Stimulated activated CD4-positive, alpha-beta T cell treated with anti-CD3 and anti-CD28 coated beads, Interleukin-4, amount 100 ng/mL, for 1 hour (primary cell): ENCODE measurements at regions not wholly inside any gene's neighbourhood (a gene's known extent, or its start where the extent isn't known, plus 50 kb on each side); places are given as distances from the start of the nearest gene placed in this dataset.

Experiments
- DNase-seq: peaks from one replicate; pipeline ENCODE4 v3.0.0-alpha.2; 2020

DNA sequence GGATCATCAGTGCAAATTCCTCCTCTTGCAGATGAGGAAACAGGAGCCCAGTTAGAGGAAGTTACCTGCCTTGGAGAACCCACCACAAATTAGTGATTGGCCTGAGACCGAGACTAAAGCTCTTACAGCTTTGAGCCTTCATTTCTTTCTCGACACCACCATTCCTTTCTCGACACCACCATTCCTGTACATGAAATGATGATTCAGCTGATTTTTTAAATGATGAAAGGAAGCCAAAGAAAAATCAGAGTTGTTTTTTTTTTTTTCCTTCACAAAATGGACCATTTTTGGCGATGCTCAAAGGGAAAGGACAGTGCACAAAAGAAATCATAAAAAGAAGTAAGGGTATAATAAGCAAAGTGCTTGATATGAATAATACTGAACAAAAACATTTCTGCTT is 1080.2 kb upstream of the AUTS2 start:
- DNase-seq = no peak

DNA sequence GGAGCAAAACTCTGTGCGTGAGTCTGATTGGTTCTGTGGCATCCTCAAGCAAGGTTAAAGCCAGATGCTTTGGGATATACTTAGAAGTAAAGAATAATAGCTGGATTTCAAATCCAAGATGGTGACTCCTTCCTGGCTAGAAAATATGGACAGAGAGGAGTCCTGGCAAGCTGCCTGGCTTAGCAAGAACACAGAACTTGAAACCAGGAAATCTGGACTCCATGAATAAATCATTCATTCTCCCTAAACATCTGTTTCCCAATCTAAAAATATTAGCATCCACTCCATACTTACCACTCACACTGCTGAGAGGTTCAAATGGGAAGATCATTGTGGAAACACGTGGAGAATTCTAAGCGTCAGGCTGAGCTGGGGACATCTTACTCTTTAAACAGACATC is 1074.1 kb upstream of the AUTS2 start:
- DNase-seq = no peak

DNA sequence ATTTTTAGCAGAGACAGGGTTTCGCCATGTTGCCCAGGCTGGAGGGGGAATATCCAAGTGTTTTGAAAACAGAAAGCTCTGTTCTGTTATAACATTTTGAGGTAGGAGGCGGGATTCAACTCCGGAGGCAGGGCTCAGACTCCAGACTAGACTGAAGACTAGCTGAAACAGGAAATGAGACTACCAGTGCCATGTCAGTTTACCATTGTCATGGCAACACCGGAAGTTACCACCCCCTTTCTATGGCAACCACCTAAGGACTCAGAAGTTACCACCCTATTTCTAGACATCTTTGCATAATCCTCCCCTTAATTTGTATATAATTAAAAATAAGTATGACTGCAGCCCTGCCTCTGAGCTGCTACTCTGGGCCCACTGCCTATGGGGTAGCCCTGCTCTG is 1069.1 kb upstream of the AUTS2 start:
- DNase-seq = no peak

GRCh38 chr7:68535266-68535665 is 1063.0 kb upstream of the AUTS2 start:
- DNase-seq = no peak

- no peak for DNase-seq
Observed at GRCh38 chr7:68537051-68537773, 1061.1 kb upstream of the AUTS2 start.

DNA sequence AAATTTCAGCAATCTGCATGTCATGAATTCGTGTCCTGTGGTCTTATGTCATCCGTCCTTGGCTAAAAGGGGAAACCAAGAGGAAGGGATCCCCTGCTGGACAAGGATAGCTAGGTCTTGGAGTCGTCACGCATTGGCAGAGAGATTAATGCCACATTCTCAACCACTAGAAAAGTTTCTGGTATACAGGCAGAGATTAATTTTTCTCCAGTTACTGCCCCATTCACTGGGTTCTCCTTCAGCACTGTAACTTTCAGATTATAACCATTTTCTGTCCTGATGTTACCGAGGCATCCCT is 1060.6 kb upstream of the AUTS2 start:
- DNase-seq = no peak

GRCh38 chr7:68542831-68543230 is 1055.4 kb upstream of the AUTS2 start:
- no peak for DNase-seq

DNA sequence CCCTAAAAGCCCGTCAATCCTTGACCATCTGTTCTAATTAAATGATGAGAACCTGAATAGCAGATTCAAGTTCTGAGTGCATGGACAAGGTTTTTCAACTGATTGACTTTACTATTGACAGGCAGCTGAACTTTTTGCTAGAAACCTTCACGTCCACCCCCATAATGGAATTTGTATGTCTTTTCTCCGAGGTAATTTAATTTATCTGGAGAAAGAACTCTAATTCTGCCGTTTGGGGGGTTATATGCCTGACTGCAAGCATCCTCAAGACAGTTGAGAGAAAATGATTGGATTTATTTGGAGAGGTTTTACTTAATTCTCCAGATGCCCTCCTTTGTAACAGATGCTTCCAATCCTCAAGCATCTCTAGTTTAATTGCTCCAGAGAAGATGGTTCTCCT is 1053.4 kb upstream of the AUTS2 start:
- DNase-seq = no peak

- no peak for DNase-seq
Observed at GRCh38 chr7:68547181-68547580, 1051.1 kb upstream of the AUTS2 start.

DNA sequence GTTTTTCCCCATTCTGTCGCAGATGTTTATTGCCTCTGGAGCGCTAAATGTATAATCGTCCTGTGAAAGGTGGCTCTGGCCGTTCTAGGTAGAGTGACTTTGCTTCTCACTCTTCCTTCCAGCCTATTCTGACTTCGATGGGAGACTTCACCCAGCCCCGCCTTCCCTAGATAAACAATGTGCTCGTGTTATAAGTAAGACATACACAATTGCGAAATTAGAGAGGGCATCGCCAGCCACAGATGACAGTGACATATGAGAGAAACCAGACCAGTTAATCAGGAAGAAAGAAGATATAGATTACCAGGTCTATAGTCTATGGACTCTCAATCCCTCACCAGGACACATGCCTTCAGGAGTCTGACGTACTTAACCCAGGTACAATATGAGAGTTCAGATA is 1050.5 kb upstream of the AUTS2 start:
- DNase-seq = no peak

DNA sequence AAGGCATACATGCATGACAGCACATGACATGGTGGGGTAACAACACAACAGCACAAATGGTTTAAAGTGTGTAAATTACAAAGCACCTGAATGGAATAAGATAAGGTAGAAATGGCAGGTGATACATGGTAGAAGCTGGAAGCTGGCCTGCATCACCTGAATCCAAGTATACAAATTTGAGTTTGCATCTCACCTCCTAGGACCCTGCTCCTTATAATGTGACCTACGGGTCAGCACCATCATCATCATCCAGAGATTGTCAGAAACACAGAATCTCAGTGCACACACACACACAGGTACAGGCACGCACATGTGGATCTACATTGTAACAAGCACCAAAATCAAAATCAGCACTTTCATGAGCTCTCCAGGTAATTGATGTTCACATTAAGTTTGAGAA is 1048.2 kb upstream of the AUTS2 start:
- no peak for DNase-seq

GRCh38 chr7:68550635-68551034 is 1047.6 kb upstream of the AUTS2 start:
- DNase-seq = no peak

DNA sequence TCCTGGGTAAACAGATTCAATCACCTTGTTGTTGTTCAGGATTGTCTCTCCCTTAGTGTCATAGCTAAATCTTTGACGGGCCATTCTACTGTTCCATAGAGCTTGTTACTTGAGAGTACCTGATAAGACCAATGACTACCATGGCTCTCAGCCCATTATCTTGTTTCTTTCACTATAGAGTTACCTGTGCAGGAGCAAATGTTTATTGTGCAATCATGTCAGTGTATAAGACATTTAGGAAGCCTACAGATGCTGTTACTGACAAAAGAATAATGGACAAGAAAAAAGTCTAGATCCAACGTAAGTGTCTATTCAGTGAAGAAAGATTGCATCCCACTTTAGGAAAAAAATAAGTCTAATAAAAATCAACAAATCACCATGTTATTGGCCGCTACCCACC is 1041.7 kb upstream of the AUTS2 start:
- no peak for DNase-seq

GRCh38 chr7:68559518-68559917 is 1038.8 kb upstream of the AUTS2 start:
- no peak for DNase-seq

DNA sequence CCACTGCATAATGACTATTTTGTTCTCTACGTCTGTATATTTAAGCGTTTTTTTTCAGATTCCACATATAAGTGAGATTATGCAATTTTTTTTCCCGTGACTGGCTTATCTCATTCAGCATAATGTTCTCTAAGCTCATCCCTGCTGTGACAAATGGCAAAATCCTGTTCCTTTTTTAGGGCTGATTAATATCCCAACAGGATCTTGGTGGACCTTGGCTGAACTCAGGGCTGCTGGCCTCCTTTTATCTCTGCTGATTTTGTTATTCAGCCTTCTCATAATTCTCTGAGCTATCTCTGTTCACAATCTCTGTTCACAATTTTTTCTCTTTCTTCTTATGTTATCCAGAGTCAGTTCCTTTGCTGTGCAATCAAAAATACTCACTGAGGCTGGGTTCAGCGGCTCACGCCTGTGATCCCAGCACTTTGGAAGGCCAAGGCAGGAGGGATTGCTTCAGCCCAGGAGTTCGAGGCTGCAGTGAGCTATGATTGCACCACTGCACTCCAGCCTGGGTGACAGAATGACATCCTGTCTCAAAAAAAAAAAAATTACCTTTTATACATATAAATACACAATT is 1035.9 kb upstream of the AUTS2 start:
- DNase-seq = no peak

DNA sequence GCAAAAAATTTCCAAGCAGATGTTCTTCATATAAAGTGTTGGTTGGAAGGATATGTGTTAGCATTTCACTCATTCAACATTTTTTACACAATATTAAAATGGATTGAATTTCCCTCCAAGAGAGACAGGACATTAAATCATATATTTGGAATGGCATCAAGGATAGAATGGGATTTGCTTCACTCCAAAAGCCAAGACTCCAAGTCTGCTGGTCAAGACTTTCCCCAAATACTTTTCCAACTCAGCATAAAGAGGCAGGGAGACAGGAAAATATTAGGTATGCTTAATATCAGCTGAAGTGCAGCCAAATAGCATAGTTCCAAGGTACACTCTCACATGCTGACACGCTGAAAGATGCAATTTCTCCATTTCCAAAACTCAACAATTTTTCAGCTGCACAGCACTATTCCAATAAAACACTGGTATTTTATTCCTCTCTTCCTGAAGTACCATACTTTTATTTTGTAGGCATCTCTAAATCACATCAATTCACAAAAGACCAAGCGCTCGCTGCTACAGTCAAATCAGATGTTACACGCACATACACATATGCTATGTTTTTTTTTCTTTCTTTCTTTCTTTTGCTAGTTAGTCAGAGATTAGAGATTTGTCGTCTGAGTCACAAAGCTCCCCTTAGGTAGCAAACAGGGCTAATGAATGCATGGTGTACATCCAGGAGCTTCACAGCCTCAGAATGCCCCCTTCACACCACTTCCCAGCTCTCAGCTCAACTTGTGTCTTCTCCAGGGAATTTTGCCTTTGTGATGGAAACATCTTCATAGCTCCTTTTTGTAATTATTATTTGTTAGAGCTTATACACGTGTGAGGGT is 1033.8 kb upstream of the AUTS2 start:
- no peak for DNase-seq

DNA sequence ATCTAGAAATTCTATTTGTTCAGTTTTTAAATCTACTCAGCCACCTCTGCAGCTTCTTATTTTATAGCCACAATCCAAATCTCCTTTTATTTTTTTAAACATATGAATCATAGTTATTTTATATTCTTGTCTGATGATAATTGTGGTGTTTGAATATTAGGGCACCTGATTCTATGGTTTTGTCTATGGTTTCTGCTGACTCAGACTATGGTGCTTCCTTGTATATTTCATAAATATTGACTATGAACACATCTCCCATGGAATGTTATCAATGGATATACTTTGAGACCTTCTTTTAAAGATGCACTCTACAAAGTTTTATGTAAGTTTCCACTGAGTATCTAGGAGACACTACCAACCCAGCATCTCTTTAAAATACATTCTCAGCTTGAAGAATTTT is 1027.0 kb upstream of the AUTS2 start:
- no peak for DNase-seq

DNA sequence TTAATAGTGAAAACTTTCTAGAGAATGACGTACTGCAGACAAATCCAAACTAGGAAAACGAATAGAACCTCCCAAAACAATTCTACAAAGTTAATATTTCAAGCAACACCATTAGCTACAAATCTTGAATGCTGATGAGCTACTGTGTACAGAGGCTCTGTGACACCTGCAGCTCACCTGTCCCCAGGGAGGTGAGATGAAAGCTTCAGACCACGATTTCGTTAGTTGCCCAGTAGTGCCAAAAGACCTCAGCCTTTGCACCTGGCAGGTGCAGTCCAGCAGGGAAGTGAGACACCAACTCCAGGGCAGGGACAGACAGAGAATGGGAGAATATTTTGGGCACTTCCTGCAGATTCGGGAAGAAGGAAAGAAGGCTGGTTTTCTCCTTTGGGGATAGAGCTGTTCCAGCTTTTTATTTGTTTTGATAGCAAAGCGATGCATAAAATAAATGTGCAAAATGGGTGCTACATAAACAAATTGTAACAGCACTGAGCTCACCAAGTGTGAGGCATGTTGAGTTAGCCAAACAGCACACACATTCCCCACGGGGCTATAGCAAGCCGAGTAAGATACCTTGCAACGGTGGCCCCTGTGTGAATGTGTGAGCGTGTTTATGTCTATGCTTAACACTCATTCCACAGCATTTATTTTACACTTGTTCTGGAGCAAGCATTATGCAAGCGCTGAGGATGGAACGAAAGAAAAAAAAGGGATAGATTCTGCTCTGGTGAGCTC is 1024.8 kb upstream of the AUTS2 start:
- no peak for DNase-seq

- DNase-seq = no peak
Observed at GRCh38 chr7:68576366-68576765, 1021.9 kb upstream of the AUTS2 start.

DNA sequence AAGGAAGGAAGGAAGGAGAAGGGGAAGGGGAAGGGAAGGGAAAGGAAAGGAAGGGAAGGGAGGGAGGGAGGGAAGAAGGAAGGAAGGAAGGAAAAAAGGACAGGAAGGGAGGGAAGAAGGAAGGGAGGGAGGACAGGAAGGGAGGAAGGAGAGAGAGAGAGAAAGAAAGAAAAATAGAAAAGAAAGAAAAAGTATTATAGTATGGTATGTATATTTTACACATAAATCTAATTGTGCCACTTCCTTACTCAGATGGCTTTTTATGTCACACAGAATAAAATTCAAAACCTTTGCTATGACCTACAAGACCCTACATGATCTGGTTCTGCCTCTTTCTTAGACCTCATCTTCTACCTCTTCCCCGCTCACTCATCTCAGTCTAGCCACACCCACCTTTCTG is 1016.9 kb upstream of the AUTS2 start:
- DNase-seq = no peak

- no peak for DNase-seq
Observed at GRCh38 chr7:68587599-68587998, 1010.7 kb upstream of the AUTS2 start.

- DNase-seq = no peak
Observed at GRCh38 chr7:68601826-68602225, 996.4 kb upstream of the AUTS2 start.

DNA sequence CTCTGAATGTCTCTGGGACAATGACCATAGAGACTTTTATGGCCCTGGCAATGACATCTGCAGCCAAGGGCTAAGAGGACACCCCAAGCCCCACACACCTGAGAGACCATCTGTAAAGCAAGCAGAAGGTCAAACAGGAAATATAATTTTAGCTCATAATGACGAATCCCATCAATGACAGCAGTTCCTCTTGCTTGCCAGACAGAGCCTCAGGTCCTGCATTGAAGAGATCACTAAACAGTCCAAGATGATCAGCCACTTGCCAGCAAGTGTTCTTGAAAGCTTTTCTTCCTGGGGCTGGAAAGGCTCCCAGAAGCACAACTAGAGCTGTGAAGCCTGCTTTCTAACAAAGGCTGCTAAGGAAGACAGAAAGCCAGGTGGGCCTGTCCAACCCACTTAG is 993.7 kb upstream of the AUTS2 start:
- no peak for DNase-seq

GRCh38 chr7:68610701-68611100 is 987.6 kb upstream of the AUTS2 start:
- DNase-seq = no peak
